HG03175 (cell line): ENCODE measurements at regions not wholly inside any gene's neighbourhood (a gene's known extent, or its start where the extent isn't known, plus 50 kb on each side); places are given as distances from the start of the nearest gene placed in this dataset.

Experiments
- ATAC-seq: cut with Tn5 transposase; IDR thresholded peaks from one replicate; pipeline ENCODE4 v1.9.1; 2021; ENCODE audit warnings: mild to moderate bottlenecking, moderate library complexity; ENCODE audit not compliant: unreplicated experiment

GRCh38 chr12:18207266-18207665 lies 54.1 kb upstream of the PIK3C2G start:
- ATAC-seq = no peak

DNA sequence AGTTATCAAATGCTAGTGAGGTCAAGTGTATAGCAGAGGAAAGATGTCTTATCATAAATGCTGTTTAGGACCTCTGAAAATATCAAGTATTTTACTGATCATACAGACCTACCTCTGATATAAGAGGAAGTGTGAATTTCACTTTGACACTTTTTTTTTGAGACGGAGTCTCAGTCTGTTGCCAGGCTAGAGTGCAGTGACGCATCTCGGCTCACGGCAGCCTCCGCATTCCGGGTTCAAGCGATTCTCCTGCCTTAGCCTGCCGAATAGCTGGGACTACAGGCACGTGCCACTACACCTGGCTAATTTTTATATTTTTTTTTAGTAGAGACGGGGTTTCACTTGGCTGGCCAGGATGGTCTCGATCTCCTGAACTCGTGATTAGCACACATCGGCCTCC lies 55.1 kb upstream of the PIK3C2G start:
- no peak for ATAC-seq

GRCh38 chr12:18204053-18204452 lies 57.3 kb upstream of the PIK3C2G start:
- ATAC-seq = no peak

GRCh38 chr12:18192119-18192518 lies 69.2 kb upstream of the PIK3C2G start:
- no peak for ATAC-seq

DNA sequence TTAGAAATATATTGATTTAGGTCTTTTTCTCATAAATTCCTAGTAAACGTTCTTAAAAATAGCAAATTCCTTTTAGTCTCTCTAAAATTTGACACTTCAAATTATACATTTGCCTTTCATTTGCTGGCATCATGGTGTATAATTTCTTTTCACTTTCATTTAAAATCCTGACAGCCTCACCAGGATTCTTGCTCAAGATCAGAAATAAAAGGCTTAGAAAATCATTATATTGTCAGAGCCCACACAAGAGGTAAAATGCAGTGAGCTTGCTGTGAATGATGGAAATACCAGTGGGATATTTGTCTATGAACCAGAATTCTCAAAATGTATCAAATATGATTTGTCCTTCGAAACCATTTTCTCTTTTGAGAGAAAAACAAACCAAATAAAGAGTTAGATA lies 78.2 kb upstream of the PIK3C2G start:
- ATAC-seq = no peak

GRCh38 chr12:18171571-18171970 lies 81.6 kb upstream of the RERGL start:
- no peak for ATAC-seq

DNA sequence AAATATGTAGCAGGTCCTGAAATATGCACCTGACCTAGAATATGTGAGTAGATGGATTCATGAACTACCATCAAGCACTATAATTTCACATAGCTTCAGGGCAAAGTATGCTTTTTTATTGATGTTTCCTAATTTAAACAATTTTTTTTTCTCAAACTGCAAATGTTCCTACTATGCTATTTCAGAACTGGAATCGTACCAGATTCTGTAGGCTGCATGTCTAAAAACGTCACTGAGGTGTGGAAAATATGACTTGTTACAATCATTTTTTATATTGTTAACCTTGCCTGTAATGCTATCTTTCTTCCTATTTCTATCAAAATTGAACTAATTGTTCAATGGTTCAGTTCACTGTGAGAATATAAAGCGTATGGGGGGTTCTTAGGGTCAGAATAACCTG lies 78.0 kb upstream of the RERGL start:
- ATAC-seq = no peak

GRCh38 chr12:18165889-18166288 lies 75.9 kb upstream of the RERGL start:
- peak; percentile 38 for ATAC-seq

- ATAC-seq = peak; percentile 98
Measured at GRCh38 chr12:18165422-18165871, 75.5 kb upstream of the RERGL start.

DNA sequence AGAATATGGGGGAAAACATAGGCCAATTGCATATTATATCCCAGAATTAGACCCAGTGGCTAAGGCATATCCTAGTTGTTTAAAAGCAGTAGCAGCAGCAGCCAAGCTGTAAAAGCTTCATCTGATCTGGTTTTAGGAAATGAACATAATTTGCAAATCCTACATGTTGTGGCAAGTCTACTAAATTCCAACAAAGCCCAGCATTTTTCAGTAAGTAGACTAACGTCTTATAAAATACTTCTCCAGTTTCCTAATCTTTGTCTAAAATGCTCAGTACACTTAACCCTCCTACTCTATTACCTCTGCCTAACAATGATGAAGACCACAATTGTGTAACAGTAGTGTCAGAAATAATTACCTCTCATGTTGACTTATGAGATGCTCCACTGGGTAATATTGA lies 70.9 kb upstream of the RERGL start:
- no peak for ATAC-seq

DNA sequence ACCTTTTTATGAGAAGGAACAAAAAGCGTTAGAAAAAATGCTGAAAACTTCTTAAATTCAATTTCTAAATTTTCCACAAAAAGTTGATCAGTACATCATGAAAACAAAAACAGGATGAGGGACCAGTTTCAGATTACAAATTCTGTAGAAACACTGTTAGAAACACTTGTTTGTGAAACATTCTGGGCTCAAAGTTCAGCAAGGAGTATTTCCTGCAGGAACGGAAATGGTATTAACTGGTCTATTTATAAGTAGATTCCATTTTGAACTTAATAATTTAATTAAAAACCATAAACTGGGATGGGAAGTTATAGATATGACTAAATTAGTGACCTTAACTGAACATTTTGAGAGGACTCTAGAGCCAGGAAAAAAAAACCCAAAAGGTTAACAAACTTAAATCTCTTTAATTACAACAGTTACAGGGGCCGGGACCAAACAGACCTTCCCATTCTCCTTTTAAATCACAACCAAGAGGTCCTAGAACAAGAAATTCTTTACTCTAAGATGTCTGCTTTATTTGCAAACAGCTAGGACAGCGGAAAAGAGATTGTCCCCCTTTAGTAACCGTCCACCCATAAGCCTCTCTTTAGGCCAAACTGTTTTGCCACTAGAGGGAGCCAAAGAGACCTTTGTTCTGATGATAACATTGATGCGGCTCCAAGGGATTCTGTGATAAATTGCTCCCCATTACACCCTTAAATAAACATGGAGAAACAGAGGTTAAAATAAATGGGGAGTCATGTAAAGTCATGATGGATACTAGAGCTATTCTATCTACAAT lies 69.0 kb upstream of the RERGL start:
- ATAC-seq = peak; percentile 62

- no peak for ATAC-seq
Measured at GRCh38 chr12:18153826-18154225, 63.8 kb upstream of the RERGL start.

DNA sequence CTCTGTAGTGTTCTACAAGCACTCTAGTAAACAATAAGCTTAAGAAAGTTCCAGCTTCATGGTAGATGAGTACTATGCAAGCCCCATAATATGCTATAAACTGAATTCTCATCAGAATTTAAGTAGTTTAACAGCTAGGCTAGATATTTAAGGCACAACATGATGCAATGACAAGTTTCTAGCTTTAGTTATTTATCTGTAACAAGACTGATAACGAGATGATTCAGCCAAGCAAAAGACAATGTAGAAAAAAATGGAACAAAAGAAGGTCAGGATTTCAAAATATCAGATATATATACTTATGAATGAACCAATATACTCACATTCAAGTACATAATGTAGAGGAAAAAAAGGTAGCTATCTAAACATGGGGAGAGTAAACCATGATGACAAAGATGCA lies 61.0 kb upstream of the RERGL start:
- no peak for ATAC-seq

DNA sequence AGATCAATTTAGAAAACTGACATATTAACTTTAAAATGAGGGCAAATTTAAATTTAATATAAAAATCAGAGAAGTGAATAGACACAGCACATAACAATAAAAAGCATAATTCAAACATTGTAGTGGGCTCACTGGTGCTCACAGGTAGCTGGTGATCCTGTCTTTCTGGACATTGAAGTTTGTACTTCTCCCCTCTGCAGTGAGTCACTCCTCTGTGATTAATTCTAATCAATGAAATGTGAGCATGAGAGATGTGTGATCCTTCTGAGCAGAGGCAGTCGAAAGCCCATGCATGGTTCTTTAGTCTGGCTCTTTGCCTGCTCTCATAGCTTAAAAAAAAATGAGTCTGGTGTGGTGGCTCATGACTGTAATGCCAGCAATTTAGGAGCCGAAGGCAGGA lies 59.0 kb upstream of the RERGL start:
- ATAC-seq = no peak

- no peak for ATAC-seq
Measured at GRCh38 chr12:18146363-18146762, 56.4 kb upstream of the RERGL start.

DNA sequence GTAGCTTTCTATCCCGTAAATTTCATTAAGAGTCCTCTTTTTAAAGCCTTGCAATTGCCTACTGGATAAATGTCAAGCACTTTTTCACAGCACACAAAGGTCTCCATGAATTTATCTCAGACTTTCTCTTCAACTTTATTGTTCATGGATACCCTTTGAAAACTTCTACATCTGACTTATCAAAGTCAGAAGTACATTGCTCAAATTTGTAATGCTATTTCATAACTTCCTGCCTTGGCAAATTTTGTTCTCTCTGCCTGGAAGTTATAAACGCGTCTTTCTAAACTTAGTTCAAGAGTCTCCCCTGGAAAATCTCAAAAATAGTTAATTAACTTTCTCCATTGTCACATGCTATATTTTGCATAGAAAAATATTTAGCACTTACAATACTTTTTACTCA lies 55.9 kb upstream of the RERGL start:
- ATAC-seq = no peak

DNA sequence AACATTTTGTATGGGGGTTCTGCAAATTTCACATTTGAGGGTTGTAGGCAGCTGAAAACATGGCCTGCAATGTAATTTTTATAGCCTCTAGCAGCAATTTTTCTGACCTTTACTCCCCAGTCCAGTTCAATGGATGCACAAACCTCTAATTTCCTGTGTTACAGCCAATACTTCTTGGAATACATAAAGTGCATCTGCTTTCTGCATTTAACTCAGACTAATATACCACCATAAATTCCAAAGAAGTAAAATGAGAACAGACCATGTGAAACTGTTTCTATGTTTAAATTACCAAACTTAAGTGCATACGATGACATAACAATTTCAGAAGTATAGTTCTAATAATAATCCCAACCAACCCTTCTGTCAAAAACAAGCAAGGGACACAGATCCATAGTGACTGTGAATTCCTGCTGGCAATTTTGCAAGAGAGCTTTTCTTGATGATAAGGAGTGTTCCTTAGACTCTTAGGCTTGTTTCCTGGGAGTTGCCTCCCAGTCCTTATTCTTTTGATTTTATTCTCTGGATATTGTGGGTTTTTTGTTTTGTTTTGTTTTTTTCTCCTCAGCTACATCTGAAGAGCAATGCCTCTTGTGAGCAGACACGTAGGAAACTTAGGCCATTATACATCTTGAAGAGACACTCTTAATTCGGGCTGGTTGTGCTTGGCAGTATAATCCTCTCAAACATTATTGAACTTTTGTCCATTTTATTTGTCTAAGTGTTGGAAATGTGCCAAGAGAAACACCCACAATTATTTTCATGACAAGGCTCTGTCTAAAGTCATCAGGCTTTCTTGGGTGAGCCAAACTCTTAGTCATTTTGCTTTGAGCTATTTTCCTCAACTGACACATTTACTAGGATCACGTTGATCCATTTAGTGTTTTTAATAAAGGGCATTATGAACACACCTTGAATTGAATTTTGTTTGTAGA lies 51.3 kb upstream of the RERGL start:
- no peak for ATAC-seq

- no peak for ATAC-seq
Measured at GRCh38 chr12:18139989-18140596, 50.1 kb upstream of the RERGL start.
